Large intestine (tissue), 3 donors: ENCODE measurements at regions not wholly inside any gene's neighbourhood (a gene's known extent, or its start where the extent isn't known, plus 50 kb on each side); places are given as distances from the start of the nearest gene placed in this dataset.

ENCODE experiments used
- DNase-seq, 2 donors: peaks; one replicate each; pipeline versions ENCODE4 v3.0.0 to v3.0.0-alpha.2; 2013
- H3K27ac ChIP-seq: one replicate; pipeline ENCODE4 v1.5.1; 2013; ENCODE audit warnings: low read length
- H3K27me3 ChIP-seq: 2 replicates; pipeline ENCODE4 v1.6.1; 2013; ENCODE audit warnings: low read length; ENCODE audit not compliant: control insufficient read depth, insufficient read depth
- H3K36me3 ChIP-seq: 2 replicates; pipeline ENCODE4 v1.6.1; 2013; ENCODE audit warnings: low read length; ENCODE audit not compliant: control insufficient read depth, insufficient read depth
- H3K4me1 ChIP-seq: one replicate; pipeline ENCODE4 v1.6.1; 2013; ENCODE audit warnings: low read length; ENCODE audit not compliant: control insufficient read depth, insufficient read depth
- H3K4me3 ChIP-seq: one replicate; pipeline ENCODE4 v1.5.1; 2013; ENCODE audit warnings: low read length
- H3K9me3 ChIP-seq: one replicate; pipeline ENCODE4 v1.6.1; 2013; ENCODE audit warnings: mild to moderate bottlenecking, low read depth, low read length, moderate library complexity; ENCODE audit not compliant: control insufficient read depth
- WGBS: methylation state at CpG from one replicate; pipeline ENCODE4 v1.1.5; 2013; ENCODE audit warnings: low lambda C conversion rate; ENCODE audit not compliant: insufficient coverage; 5-methylcytosine and 5-hydroxymethylcytosine counted together

DNA sequence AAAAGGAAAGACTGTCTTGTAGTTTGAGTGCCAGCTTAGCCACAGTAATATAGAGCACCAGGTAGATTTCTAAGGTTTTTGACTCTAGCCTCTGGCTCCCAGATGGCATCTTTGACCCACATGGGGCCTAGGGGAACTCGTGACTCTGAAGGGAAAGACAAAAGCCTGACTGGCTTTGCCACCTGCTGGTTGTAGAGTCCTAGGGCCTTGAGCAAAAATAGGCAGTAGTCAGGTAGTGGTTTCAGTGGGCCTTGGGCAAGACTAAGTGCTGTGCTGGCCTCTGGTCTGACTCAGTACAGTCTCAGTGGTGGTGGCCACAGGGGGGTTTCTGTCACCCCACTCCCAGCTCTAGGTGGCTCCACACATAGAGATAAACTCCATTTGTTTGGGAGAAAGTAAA lies 349.4 kb downstream of the FAM181B start:
- Histone ChIP-seq H3K4me1 (no peaks in the 10 kb centered on the region), H3K27ac (no peak overlapping the region), H3K4me3 (no peak overlapping the region), H3K27me3 (no peaks in the 10 kb centered on the region), H3K36me3 (no peaks in the 10 kb centered on the region), H3K9me3 (no peaks in the 10 kb centered on the region)
- WGBS, result no CpG with 5 or more reads among the region's 1 CpG
- no peak for DNase-seq

DNA sequence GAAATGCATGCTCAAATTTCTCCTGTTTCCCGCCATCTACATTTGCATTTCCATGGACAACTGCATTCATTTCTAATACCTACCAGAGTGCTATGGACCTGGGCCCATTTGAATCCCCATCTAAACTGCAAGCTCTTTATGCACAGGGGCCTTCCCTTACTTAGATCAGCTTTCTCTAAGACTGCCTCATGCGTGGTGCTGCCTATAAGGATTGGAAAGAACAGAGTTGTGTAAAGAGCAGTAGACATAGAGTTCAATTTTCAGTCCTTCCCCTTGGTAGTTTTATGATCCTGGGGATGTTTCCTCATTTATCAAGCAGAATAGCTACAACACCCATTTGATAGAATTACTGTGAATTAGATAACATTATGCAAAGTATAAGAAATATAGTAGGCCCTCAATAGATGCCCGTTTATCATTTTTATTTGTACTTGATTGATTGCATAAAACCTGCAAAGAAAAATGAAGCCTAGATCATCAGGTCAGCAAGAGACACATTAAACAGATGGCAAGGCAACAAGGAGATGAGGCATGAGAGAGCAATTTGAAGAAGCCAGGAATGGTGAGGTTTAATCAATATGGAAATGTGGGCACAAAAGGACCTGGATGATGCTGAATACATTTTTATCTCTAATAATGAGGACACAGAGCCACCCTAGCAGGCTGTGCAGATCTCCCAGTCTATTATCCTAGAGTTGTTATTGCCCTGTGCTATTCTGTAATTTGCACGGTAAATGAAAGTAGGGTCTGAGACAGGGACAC lies 359.7 kb downstream of the FAM181B start:
- H3K27me3 ChIP-seq, result no peaks in the 10 kb centered on the region
- no peak overlapping the region for H3K4me3 ChIP-seq
- DNase-seq, result no peak
- H3K27ac ChIP-seq, result no peak overlapping the region
- no peaks in the 10 kb centered on the region for H3K9me3 ChIP-seq
- H3K4me1 ChIP-seq, result no peaks in the 10 kb centered on the region
- H3K36me3 ChIP-seq, result no peaks in the 10 kb centered on the region
- 83% methylated on average over 1 of the region's 4 CpGs for WGBS

DNA sequence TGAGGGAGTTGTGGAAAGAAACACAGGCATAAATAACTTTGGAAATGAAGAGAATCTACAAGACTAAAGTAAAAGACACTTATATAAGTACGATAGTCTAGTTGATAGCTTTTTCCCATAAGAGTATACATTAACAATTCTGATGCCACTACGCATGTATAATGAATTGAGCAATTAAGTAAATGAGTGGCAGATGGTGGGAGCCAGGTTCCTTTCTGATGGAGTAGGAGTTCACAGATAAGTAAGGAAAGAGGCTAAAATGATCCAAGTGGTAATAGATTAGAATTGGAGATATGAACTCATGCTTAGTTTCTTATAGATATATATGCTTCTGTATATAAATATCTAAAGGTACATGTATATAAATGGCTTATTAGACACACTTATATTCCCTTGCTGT lies 368.3 kb downstream of the FAM181B start:
- Histone ChIP-seq H3K9me3 (no peaks in the 10 kb centered on the region), H3K4me1 (no peaks in the 10 kb centered on the region), H3K4me3 (no peak overlapping the region), H3K27me3 (no peaks in the 10 kb centered on the region), H3K27ac (no peak overlapping the region), H3K36me3 (no peaks in the 10 kb centered on the region)
- 92% methylated on average over 2 of the region's 2 CpGs for WGBS
- DNase-seq, result no peak

DNA sequence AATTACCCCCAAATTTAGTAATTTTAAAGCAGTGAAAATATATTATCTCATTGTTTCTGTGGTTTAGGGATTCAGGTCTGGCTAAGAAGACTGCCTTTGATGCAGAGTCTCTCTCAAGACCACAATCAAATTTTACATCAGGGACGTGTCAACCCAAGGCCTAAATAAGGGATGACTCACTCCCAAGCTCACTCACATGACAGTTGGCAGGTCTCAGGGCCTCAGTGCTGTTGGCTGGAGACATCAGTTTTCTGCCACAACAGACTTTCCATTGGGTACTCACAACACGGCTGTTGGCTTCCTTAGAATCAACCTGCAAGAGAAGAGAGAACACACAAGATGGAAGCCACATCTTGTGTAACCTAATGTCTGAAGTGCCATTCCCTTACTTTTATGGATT lies 377.3 kb downstream of the FAM181B start:
- no peaks in the 10 kb centered on the region for H3K36me3 ChIP-seq
- no peak overlapping the region for H3K27ac ChIP-seq
- DNase-seq, result no peak
- no peak overlapping the region for H3K4me3 ChIP-seq
- WGBS, result no CpG with 5 or more reads among the region's 2 CpGs
- H3K9me3 ChIP-seq, result no peaks in the 10 kb centered on the region
- no peaks in the 10 kb centered on the region for H3K27me3 ChIP-seq
- H3K4me1 ChIP-seq, result no peaks in the 10 kb centered on the region

- Histone ChIP-seq H3K9me3 (no peaks in the 10 kb centered on the region), H3K27me3 (no peaks in the 10 kb centered on the region), H3K4me3 (no peak overlapping the region), H3K4me1 (no peaks in the 10 kb centered on the region), H3K27ac (no peak overlapping the region), H3K36me3 (no peaks in the 10 kb centered on the region)
- 83% methylated on average over 1 of the region's 5 CpGs for WGBS
- no peak for DNase-seq
Measured at GRCh38 chr11:82355313-82355823, 378.3 kb downstream of the FAM181B start.

DNA sequence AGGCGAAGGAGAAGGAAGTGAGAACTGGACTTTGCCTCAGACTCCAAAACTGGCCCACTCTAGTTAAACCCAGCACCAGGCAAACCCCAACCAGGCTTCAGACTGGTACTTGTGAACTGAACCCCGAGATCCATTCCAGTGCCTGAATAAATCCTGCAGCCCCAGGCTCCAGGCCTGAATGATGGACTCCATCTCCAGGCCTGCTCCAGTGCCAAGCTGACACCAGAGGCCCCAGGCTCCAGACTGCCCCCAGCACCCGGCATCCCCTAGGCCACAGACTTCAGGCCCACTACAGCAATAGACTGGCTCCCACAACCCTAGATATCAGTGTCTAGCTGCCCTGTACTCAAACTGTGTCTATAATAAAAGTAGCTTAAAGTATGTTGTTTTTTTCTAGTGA lies 406.8 kb downstream of the FAM181B start:
- H3K4me1 ChIP-seq, result no peaks in the 10 kb centered on the region
- WGBS, result no CpG with 5 or more reads among the region's 3 CpGs
- no peak for DNase-seq
- no peak overlapping the region for H3K27ac ChIP-seq
- H3K27me3 ChIP-seq, result no peaks in the 10 kb centered on the region
- H3K36me3 ChIP-seq, result no peaks in the 10 kb centered on the region
- H3K9me3 ChIP-seq, result no peaks in the 10 kb centered on the region
- H3K4me3 ChIP-seq, result no peak overlapping the region

GRCh38 chr11:82321206-82321605 lies 412.5 kb downstream of the FAM181B start:
- Histone ChIP-seq H3K9me3 (no peaks in the 10 kb centered on the region), H3K27me3 (no peaks in the 10 kb centered on the region)

DNA sequence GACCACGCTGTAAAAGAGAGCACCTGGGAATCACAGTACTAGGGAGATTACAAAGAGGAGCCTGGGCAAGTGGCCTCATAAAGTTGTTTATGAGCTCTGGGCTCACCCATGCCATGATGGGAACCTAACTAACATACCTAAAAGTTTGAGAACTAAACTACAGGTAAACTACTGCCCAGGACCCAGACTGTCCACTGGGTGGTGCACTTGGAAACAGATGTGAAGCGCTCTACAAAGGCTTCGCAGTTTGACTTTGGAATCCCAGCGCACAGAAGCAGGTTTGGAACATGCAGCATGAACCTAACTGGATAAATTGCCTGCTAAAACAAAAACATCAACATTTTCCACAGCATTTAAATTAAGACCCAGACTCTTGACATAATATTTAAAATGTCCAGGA lies 418.6 kb downstream of the FAM181B start:
- H3K4me3 ChIP-seq, result no peak overlapping the region
- H3K27ac ChIP-seq, result no peak overlapping the region
- H3K4me1 ChIP-seq, result no peaks in the 10 kb centered on the region
- H3K9me3 ChIP-seq, result no peaks in the 10 kb centered on the region
- peak in 1 of 2 donors; percentile 3 for DNase-seq
- H3K27me3 ChIP-seq, result no peaks in the 10 kb centered on the region
- no peaks in the 10 kb centered on the region for H3K36me3 ChIP-seq
- WGBS, result no CpG with 5 or more reads among the region's 4 CpGs

More at GRCh38 chr11:82321206-82321605, 412.5 kb downstream of the FAM181B start:
- Histone ChIP-seq H3K36me3 (no peaks in the 10 kb centered on the region), H3K4me3 (no peak overlapping the region), H3K27ac (no peak overlapping the region), H3K4me1 (no peaks in the 10 kb centered on the region)
- WGBS, result 100% methylated on average over 1 of the region's 6 CpGs
- DNase-seq, result no peak

- no peak for DNase-seq
- no peaks in the 10 kb centered on the region for H3K36me3 ChIP-seq
- H3K9me3 ChIP-seq, result no peaks in the 10 kb centered on the region
- no peak overlapping the region for H3K27ac ChIP-seq
- no peaks in the 10 kb centered on the region for H3K27me3 ChIP-seq
- no CpG with 5 or more reads among the region's 2 CpGs for WGBS
- no peak overlapping the region for H3K4me3 ChIP-seq
- no peaks in the 10 kb centered on the region for H3K4me1 ChIP-seq
Measured at GRCh38 chr11:82308979-82309378, 424.7 kb downstream of the FAM181B start.

- no peak overlapping the region for H3K4me3 ChIP-seq
- H3K27ac ChIP-seq, result no peak overlapping the region
- H3K9me3 ChIP-seq, result no peaks in the 10 kb centered on the region
- WGBS, result no CpG with 5 or more reads among the region's 1 CpG
- H3K4me1 ChIP-seq, result no peaks in the 10 kb centered on the region
- H3K36me3 ChIP-seq, result no peaks in the 10 kb centered on the region
- H3K27me3 ChIP-seq, result no peaks in the 10 kb centered on the region
- no peak for DNase-seq
Measured at GRCh38 chr11:82305123-82305522, 428.5 kb downstream of the FAM181B start.

GRCh38 chr11:82303671-82304070 lies 430.0 kb downstream of the FAM181B start:
- Histone ChIP-seq H3K27me3 (no peaks in the 10 kb centered on the region), H3K4me3 (no peak overlapping the region), H3K36me3 (no peaks in the 10 kb centered on the region), H3K4me1 (no peaks in the 10 kb centered on the region), H3K27ac (no peak overlapping the region), H3K9me3 (no peaks in the 10 kb centered on the region)
- DNase-seq, result no peak
